Liver (tissue), 3 donors: ENCODE measurements at regions not wholly inside any gene's neighbourhood (a gene's known extent, or its start where the extent isn't known, plus 50 kb on each side); places are given as distances from the start of the nearest gene placed in this dataset.

Experiments used
- ATF3 ChIP-seq: IDR thresholded peaks from 2 replicates; pipeline ENCODE4 v1.6.1; 2016; ENCODE audit warnings: antibody characterized with exemption
- CTCF ChIP-seq: fragments of 150-350 bp; IDR thresholded peaks from 2 replicates; pipeline ENCODE4 v1.5.1; 2017; ENCODE audit warnings: improper control_type of control experiment, low read depth, low read length; ENCODE audit not compliant: missing input control
- SP1 ChIP-seq: IDR thresholded peaks from 2 replicates; pipeline ENCODE4 v1.6.1; 2018; ENCODE audit warnings: antibody characterized with exemption, mild to moderate bottlenecking
- TAF1 ChIP-seq: conservative IDR thresholded peaks from 2 replicates; pipeline ENCODE4 v1.6.1; 2016; ENCODE audit warnings: antibody characterized with exemption, mild to moderate bottlenecking
- donor health status: healthy.
- donor health status: healthy.

- TF ChIP-seq CTCF (no peak), ATF3 (no peak), TAF1 (no peak), SP1 (no peak)
Measured at GRCh38 chr9:20082831-20083230, 294.0 kb upstream of the SLC24A2 start.
